Activated naive CD8-positive, alpha-beta T cell (primary cell): ENCODE measurements at regions not wholly inside any gene's neighbourhood (a gene's known extent, or its start where the extent isn't known, plus 50 kb on each side); places are given as distances from the start of the nearest gene placed in this dataset.
"Not testable (repeated sequence)": the region's sequence is repeated elsewhere in the genome, so short reads cannot be mapped to it uniquely, and the experiment has no call there.

Experiments used
- H3K27ac Mint-ChIP-seq: one replicate; pipeline ENCODE4 v1.8.0; 2021; ENCODE audit warnings: mixed read lengths
- H3K27me3 Mint-ChIP-seq: one replicate; pipeline ENCODE4 v1.8.0; 2021; ENCODE audit warnings: mixed read lengths
- H3K36me3 Mint-ChIP-seq: one replicate; pipeline ENCODE4 v1.8.0; 2021; ENCODE audit warnings: mixed read lengths
- H3K4me1 Mint-ChIP-seq: one replicate; pipeline ENCODE4 v1.8.0; 2021; ENCODE audit warnings: low read depth, mixed read lengths
- H3K4me3 Mint-ChIP-seq: one replicate; pipeline ENCODE4 v1.8.0; 2021; ENCODE audit warnings: mild to moderate bottlenecking, mixed read lengths
- H3K9me3 Mint-ChIP-seq: one replicate; pipeline ENCODE4 v1.8.0; 2021; ENCODE audit warnings: low read depth, mixed read lengths

GRCh38 chr12:129959889-129960288, 56.1 kb upstream of the TMEM132D start:
- no peak overlapping the region for H3K4me3 Mint-ChIP-seq
- no peaks in the 10 kb centered on the region for H3K4me1 Mint-ChIP-seq
- H3K9me3 Mint-ChIP-seq = no peaks in the 10 kb centered on the region
- peaks cover 4% of the 10 kb centered on the region for H3K27me3 Mint-ChIP-seq
- H3K36me3 Mint-ChIP-seq = no peaks in the 10 kb centered on the region
- no peak overlapping the region for H3K27ac Mint-ChIP-seq

GRCh38 chr12:129961091-129961490, 57.3 kb upstream of the TMEM132D start:
- Mint-ChIP-seq H3K27me3 (peaks cover 7% of the 10 kb centered on the region), H3K27ac (no peak overlapping the region), H3K4me1 (no peaks in the 10 kb centered on the region), H3K36me3 (no peaks in the 10 kb centered on the region), H3K9me3 (no peaks in the 10 kb centered on the region), H3K4me3 (no peak overlapping the region)

GRCh38 chr12:129961856-129962255, 58.0 kb upstream of the TMEM132D start:
- Mint-ChIP-seq H3K4me1 (no peaks in the 10 kb centered on the region), H3K4me3 (no peak overlapping the region), H3K36me3 (no peaks in the 10 kb centered on the region), H3K27me3 (peaks cover 7% of the 10 kb centered on the region), H3K9me3 (no peaks in the 10 kb centered on the region), H3K27ac (no peak overlapping the region)

GRCh38 chr12:129964300-129964699, 60.5 kb upstream of the TMEM132D start:
- no peak overlapping the region for H3K27ac Mint-ChIP-seq
- no peaks in the 10 kb centered on the region for H3K4me1 Mint-ChIP-seq
- H3K36me3 Mint-ChIP-seq = no peaks in the 10 kb centered on the region
- H3K9me3 Mint-ChIP-seq = no peaks in the 10 kb centered on the region
- no peak overlapping the region for H3K4me3 Mint-ChIP-seq
- peaks cover 7% of the 10 kb centered on the region for H3K27me3 Mint-ChIP-seq

- Mint-ChIP-seq H3K27me3 (peaks cover 7% of the 10 kb centered on the region), H3K4me3 (no peak overlapping the region), H3K4me1 (no peaks in the 10 kb centered on the region)
Observed at GRCh38 chr12:129964826-129965457, 61.1 kb upstream of the TMEM132D start.

GRCh38 chr12:129966146-129966995, 62.5 kb upstream of the TMEM132D start:
- Mint-ChIP-seq H3K4me3 (no peak overlapping the region), H3K4me1 (no peaks in the 10 kb centered on the region), H3K27me3 (peaks cover 7% of the 10 kb centered on the region), H3K27ac (no peak overlapping the region), H3K9me3 (peaks cover 7% of the 10 kb centered on the region), H3K36me3 (no peaks in the 10 kb centered on the region)

More at GRCh38 chr12:129964826-129965457, 61.1 kb upstream of the TMEM132D start:
- Mint-ChIP-seq H3K27ac (no peak overlapping the region), H3K9me3 (peaks cover 4% of the 10 kb centered on the region), H3K36me3 (no peaks in the 10 kb centered on the region)

- Mint-ChIP-seq H3K4me1 (no peaks in the 10 kb centered on the region), H3K4me3 (no peak overlapping the region), H3K36me3 (no peaks in the 10 kb centered on the region), H3K27ac (no peak overlapping the region), H3K27me3 (no peaks in the 10 kb centered on the region), H3K9me3 (peaks cover 7% of the 10 kb centered on the region)
Observed at GRCh38 chr12:129971721-129972120, 67.9 kb upstream of the TMEM132D start.

- H3K4me1 Mint-ChIP-seq = no peaks in the 10 kb centered on the region
- H3K4me3 Mint-ChIP-seq = no peak overlapping the region
- H3K36me3 Mint-ChIP-seq = no peaks in the 10 kb centered on the region
- no peak overlapping the region for H3K27ac Mint-ChIP-seq
- peaks cover 7% of the 10 kb centered on the region for H3K9me3 Mint-ChIP-seq
- H3K27me3 Mint-ChIP-seq = no peaks in the 10 kb centered on the region
Observed at GRCh38 chr12:129973236-129973961, 69.6 kb upstream of the TMEM132D start.

GRCh38 chr12:129984106-129984505, 80.3 kb upstream of the TMEM132D start:
- Mint-ChIP-seq H3K27ac (no peak overlapping the region), H3K27me3 (peaks cover 5% of the 10 kb centered on the region), H3K36me3 (peaks cover 2% of the 10 kb centered on the region), H3K4me1 (no peaks in the 10 kb centered on the region), H3K4me3 (no peak overlapping the region), H3K9me3 (peaks cover 8% of the 10 kb centered on the region)

GRCh38 chr12:129987841-129988240, 84.0 kb upstream of the TMEM132D start:
- Mint-ChIP-seq H3K36me3 (peaks cover 2% of the 10 kb centered on the region), H3K9me3 (peaks cover 10% of the 10 kb centered on the region)

GRCh38 chr12:129994634-129995033, 90.8 kb upstream of the TMEM132D start:
- Mint-ChIP-seq H3K27me3 (peaks cover 7% of the 10 kb centered on the region), H3K27ac (no peak overlapping the region), H3K4me3 (no peak overlapping the region), H3K4me1 (no peaks in the 10 kb centered on the region), H3K36me3 (no peaks in the 10 kb centered on the region), H3K9me3 (peaks cover 2% of the 10 kb centered on the region)

More at GRCh38 chr12:129987841-129988240, 84.0 kb upstream of the TMEM132D start:
- H3K27me3 Mint-ChIP-seq = peaks cover 3% of the 10 kb centered on the region
- H3K27ac Mint-ChIP-seq = no peak overlapping the region
- no peak overlapping the region for H3K4me3 Mint-ChIP-seq
- H3K4me1 Mint-ChIP-seq = no peaks in the 10 kb centered on the region

GRCh38 chr12:129997239-129997638, 93.4 kb upstream of the TMEM132D start:
- no peak overlapping the region for H3K4me3 Mint-ChIP-seq
- no peaks in the 10 kb centered on the region for H3K36me3 Mint-ChIP-seq
- peaks cover 4% of the 10 kb centered on the region for H3K27me3 Mint-ChIP-seq
- H3K27ac Mint-ChIP-seq = no peak overlapping the region
- no peaks in the 10 kb centered on the region for H3K9me3 Mint-ChIP-seq
- no peaks in the 10 kb centered on the region for H3K4me1 Mint-ChIP-seq

GRCh38 chr12:130004310-130004877, 100.6 kb upstream of the TMEM132D start:
- not testable (repeated sequence) for H3K27ac Mint-ChIP-seq, H3K27me3 Mint-ChIP-seq, H3K36me3 Mint-ChIP-seq, H3K4me1 Mint-ChIP-seq, H3K9me3 Mint-ChIP-seq, H3K4me3 Mint-ChIP-seq

- no peaks in the 10 kb centered on the region for H3K9me3 Mint-ChIP-seq
- H3K4me3 Mint-ChIP-seq = no peak overlapping the region
- no peak overlapping the region for H3K27ac Mint-ChIP-seq
Observed at GRCh38 chr12:130007771-130008170, 103.9 kb upstream of the TMEM132D start.

GRCh38 chr12:130008241-130008640, 104.4 kb upstream of the TMEM132D start:
- Mint-ChIP-seq H3K4me1 (no peaks in the 10 kb centered on the region), H3K9me3 (no peaks in the 10 kb centered on the region), H3K27ac (no peak overlapping the region), H3K27me3 (peaks cover 4% of the 10 kb centered on the region), H3K4me3 (no peak overlapping the region), H3K36me3 (no peaks in the 10 kb centered on the region)

More at GRCh38 chr12:130007771-130008170, 103.9 kb upstream of the TMEM132D start:
- no peaks in the 10 kb centered on the region for H3K4me1 Mint-ChIP-seq
- no peaks in the 10 kb centered on the region for H3K36me3 Mint-ChIP-seq
- peaks cover 4% of the 10 kb centered on the region for H3K27me3 Mint-ChIP-seq
